ENCODE measurements at regions not wholly inside any gene's neighbourhood (a gene's known extent, or its start where the extent isn't known, plus 50 kb on each side); places are given as distances from the start of the nearest gene placed in this dataset.

DNA sequence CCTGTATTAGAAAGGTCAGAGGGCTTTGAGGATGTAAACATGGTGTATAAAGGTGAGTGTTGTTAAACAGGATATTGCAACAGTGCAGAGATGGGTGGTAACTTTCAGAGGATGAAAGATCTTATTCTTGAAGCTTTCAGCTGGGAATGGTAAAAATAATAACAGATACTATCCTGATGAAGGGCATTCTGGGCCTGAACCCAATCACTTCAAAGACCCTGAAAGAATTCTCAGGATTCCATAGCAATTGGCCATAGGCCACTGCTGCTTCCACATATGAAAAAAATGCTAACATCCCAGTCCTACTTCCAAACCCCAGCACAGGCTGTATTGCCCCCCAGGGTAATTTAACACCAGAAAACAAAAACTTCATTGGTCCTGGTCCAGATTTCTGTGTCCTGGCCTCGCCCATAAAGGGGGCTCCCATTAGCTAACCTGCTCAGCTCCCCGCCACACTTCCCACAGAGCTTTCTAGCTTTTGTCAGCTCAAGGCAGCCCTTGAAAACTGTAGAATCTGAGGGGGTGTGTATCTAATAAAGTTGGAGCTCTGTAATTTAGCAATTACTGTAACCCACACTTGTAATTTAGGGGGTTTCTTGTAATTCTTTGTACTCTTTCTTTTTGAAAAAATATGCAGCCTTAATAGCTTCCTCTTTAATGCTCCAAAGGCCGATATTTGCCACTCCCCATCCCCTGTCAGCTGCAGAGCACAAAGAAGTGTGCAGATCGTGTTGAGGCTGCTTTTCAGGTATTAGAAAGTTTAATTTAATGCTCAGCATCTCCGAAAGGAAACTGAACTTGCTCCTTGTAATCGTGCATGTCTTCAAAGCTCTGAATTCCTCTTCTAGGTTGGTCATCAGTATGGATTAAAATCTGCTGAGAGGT lies 371.5 kb downstream of the SEC14L1 start (continued):
- TF ChIP-seq HNF4G (IDR thresholded peaks at IDR 0.05; ENCODE audit: borderline replicate concordance, low read depth, low read length) (peak; percentile 78; the same call in 1 of the 2 replicates), HNF4G (CRISPR knock-in tag; IDR thresholded peaks at IDR 0.05; ENCODE audit: borderline replicate concordance, low read depth) (no peak), SUZ12 (IDR thresholded peaks at IDR 0.05; ENCODE audit: low read depth, low read length) (no peak), ZNF317 (CRISPR knock-in tag; IDR thresholded peaks at IDR 0.05) (peak; percentile 91; the same call in 1 of the 2 replicates), ZSCAN30 (CRISPR knock-in tag; IDR thresholded peaks at IDR 0.05) (no peak), MIER3 (CRISPR knock-in tag; IDR thresholded peaks at IDR 0.05; ENCODE audit: borderline replicate concordance) (peak; percentile 99), RBM22 (optimal IDR thresholded peaks at IDR 0.05; ENCODE audit: low read length) (no peak), NFE2L1 (CRISPR knock-in tag; IDR thresholded peaks at IDR 0.05; ENCODE audit: borderline replicate concordance) (no peak), SMC3 (IDR thresholded peaks at IDR 0.05; ENCODE audit: low read length) (no peak), FOSL1 (CRISPR knock-in tag; IDR thresholded peaks at IDR 0.05; ENCODE audit: borderline replicate concordance) (no peak), RXRA (CRISPR knock-in tag; IDR thresholded peaks at IDR 0.05) (no peak; the same call in 1 of the 2 replicates), NAIF1 (CRISPR knock-in tag; IDR thresholded peaks at IDR 0.05; ENCODE audit: borderline replicate concordance) (no peak; the same call in 1 of the 2 replicates), ZEB1 (IDR thresholded peaks at IDR 0.05; ENCODE audit: insufficient replicate concordance, low read depth) (peak; percentile 89), PPARG (CRISPR knock-in tag; conservative IDR thresholded peaks at IDR 0.05) (peak; percentile 100), MBD4 (IDR thresholded peaks at IDR 0.05; ENCODE audit: borderline replicate concordance, low read length) (peak; percentile 61; the same call in 1 of the 2 replicates)
- TF ChIP-seq, protein P1, sequence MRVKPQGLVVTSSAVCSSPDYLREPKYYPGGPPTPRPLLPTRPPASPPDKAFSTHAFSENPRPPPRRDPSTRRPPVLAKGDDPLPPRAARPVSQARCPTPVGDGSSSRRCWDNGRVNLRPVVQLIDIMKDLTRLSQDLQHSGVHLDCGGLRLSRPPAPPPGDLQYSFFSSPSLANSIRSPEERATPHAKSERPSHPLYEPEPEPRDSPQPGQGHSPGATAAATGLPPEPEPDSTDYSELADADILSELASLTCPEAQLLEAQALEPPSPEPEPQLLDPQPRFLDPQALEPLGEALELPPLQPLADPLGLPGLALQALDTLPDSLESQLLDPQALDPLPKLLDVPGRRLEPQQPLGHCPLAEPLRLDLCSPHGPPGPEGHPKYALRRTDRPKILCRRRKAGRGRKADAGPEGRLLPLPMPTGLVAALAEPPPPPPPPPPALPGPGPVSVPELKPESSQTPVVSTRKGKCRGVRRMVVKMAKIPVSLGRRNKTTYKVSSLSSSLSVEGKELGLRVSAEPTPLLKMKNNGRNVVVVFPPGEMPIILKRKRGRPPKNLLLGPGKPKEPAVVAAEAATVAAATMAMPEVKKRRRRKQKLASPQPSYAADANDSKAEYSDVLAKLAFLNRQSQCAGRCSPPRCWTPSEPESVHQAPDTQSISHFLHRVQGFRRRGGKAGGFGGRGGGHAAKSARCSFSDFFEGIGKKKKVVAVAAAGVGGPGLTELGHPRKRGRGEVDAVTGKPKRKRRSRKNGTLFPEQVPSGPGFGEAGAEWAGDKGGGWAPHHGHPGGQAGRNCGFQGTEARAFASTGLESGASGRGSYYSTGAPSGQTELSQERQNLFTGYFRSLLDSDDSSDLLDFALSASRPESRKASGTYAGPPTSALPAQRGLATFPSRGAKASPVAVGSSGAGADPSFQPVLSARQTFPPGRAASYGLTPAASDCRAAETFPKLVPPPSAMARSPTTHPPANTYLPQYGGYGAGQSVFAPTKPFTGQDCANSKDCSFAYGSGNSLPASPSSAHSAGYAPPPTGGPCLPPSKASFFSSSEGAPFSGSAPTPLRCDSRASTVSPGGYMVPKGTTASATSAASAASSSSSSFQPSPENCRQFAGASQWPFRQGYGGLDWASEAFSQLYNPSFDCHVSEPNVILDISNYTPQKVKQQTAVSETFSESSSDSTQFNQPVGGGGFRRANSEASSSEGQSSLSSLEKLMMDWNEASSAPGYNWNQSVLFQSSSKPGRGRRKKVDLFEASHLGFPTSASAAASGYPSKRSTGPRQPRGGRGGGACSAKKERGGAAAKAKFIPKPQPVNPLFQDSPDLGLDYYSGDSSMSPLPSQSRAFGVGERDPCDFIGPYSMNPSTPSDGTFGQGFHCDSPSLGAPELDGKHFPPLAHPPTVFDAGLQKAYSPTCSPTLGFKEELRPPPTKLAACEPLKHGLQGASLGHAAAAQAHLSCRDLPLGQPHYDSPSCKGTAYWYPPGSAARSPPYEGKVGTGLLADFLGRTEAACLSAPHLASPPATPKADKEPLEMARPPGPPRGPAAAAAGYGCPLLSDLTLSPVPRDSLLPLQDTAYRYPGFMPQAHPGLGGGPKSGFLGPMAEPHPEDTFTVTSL (CRISPR knock-in tag; IDR thresholded peaks at IDR 0.05; ENCODE audit: borderline replicate concordance): peak; percentile 95

Data from HepG2 (cell line).